H1 (cell line): ENCODE measurements at regions not wholly inside any gene's neighbourhood (a gene's known extent, or its start where the extent isn't known, plus 50 kb on each side); places are given as distances from the start of the nearest gene placed in this dataset.

Experiments
- CTCF ChIA-PET: fragments of 300-600 bp; sonication (Branson Sonifier 250); formaldehyde crosslinking; loops from one replicate; lab custom pipeline; 2021; ENCODE audit not compliant: partially characterized antibody; lab: Charles Lee
- POLR2A ChIA-PET: fragments of 300-600 bp; sonication (Branson Sonifier 250); formaldehyde crosslinking; loops from one replicate; lab custom pipeline; 2021; ENCODE audit warnings: inconsistent platforms; ENCODE audit not compliant: partially characterized antibody; lab: Charles Lee
- DNase-seq, 2 experiments: peaks; one replicate each; pipeline versions ENCODE4 v3.0.0 to v3.0.0-alpha.2; 2010 to 2022; ENCODE audit warnings: low spot score in 2 of 2, low read depth in 1 of 2, mixed read lengths in 1 of 2
- FAIRE-seq: peaks from 2 replicates; lab custom pipeline; 2011; peaks lifted over from hg19 to GRCh38; lab: Jason Lieb, UNC
- H2AFZ ChIP-seq: 2 replicates; pipeline ENCODE4 v1.8.1; 2012; ENCODE audit warnings: low read length, inconsistent platforms
- H2AK5ac ChIP-seq: 2 replicates; pipeline ENCODE4 v1.6.1; 2013; ENCODE audit warnings: low read depth, low read length
- H2BK120ac ChIP-seq: replicated peaks from 2 replicates; pipeline ENCODE3; 2013; ENCODE audit warnings: low read depth, low read length, inconsistent platforms
- H2BK12ac ChIP-seq: 2 replicates; pipeline ENCODE4 v1.6.1; 2013; ENCODE audit warnings: low read depth, low read length
- H2BK15ac ChIP-seq: 2 replicates; pipeline ENCODE4 v1.6.1; 2013; ENCODE audit warnings: low read length
- H2BK20ac ChIP-seq: 2 replicates; pipeline ENCODE4 v1.6.1; 2013; ENCODE audit warnings: low read length
- H2BK5ac ChIP-seq: 2 replicates; pipeline ENCODE4 v1.6.1; 2013; ENCODE audit warnings: low read depth, low read length
- H3K14ac ChIP-seq: 2 replicates; pipeline ENCODE4 v1.6.1; 2013; ENCODE audit warnings: inconsistent platforms; ENCODE audit not compliant: insufficient read length
- H3K18ac ChIP-seq: 2 replicates; pipeline ENCODE4 v1.6.1; 2013; ENCODE audit warnings: low read length; ENCODE audit errors: extremely low read depth
- H3K23ac ChIP-seq: 2 replicates; pipeline ENCODE4 v1.6.1; 2013; ENCODE audit warnings: inconsistent platforms; ENCODE audit not compliant: insufficient read length
- H3K23me2 ChIP-seq: 2 replicates; pipeline ENCODE4 v1.6.1; 2013; ENCODE audit warnings: low read depth, low read length
- H3K27ac ChIP-seq: 2 replicates; pipeline ENCODE4 v1.6.1; 2011; ENCODE audit warnings: low read depth, low read length, inconsistent platforms
- H3K27me3 ChIP-seq, 4 experiments: replicated peaks in 1 of 4; 1 replicate in 1 of 4; 2 replicates in 3 of 4; pipeline versions ENCODE4 v1.6.1 to v1.8.1; 2011 to 2013; ENCODE audit warnings: low read length in 3 of 4, mild to moderate bottlenecking in 3 of 4, inconsistent platforms in 2 of 4, mixed read lengths in 2 of 4, moderate library complexity in 1 of 4; ENCODE audit not compliant: control insufficient read depth in 3 of 4, insufficient read depth in 3 of 4; ENCODE audit errors: extremely low read depth in 1 of 4
- H3K36me3 ChIP-seq, 4 experiments: 2 replicates each; pipeline versions ENCODE4 v1.6.1 to v1.8.1; 2011 to 2013; ENCODE audit warnings: mild to moderate bottlenecking in 4 of 4, low read length in 3 of 4, moderate library complexity in 2 of 4, control low read depth in 1 of 4, inconsistent platforms in 1 of 4; ENCODE audit not compliant: insufficient read depth in 4 of 4, control insufficient read depth in 2 of 4
- H3K4ac ChIP-seq: replicated peaks from 2 replicates; pipeline ENCODE3; 2013; ENCODE audit warnings: low read length, low read depth, mixed read lengths, inconsistent platforms; ENCODE audit not compliant: insufficient read length
- H3K4me1 ChIP-seq, 4 experiments: replicated peaks in 1 of 4; 1 replicate in 1 of 4; 2 replicates in 3 of 4; pipeline versions ENCODE4 v1.6.1 to v1.8.1; 2011 to 2013; ENCODE audit warnings: low read length in 3 of 4, inconsistent platforms in 2 of 4, mixed read lengths in 1 of 4; ENCODE audit not compliant: insufficient read depth in 4 of 4, control insufficient read depth in 3 of 4
- H3K4me2 ChIP-seq, 2 experiments: 2 replicates each; pipeline versions ENCODE4 v1.6.1 to v1.8.1; 2011 to 2013; ENCODE audit warnings: low read depth in 2 of 2, low read length in 2 of 2, control low read depth in 1 of 2, inconsistent platforms in 1 of 2, mild to moderate bottlenecking in 1 of 2; ENCODE audit not compliant: insufficient read depth in 1 of 2
- H3K4me3 ChIP-seq, 4 experiments: fragments of 200-600, 300-600 bp in 1 of 4; sonication (generic), shearing (Covaris generic), sonication (Bioruptor Twin) in 1 of 4; 2 replicates each; pipeline versions ENCODE4 v1.5.1 to v1.8.1; 2011 to 2016; ENCODE audit warnings: low read length in 4 of 4, low read depth in 3 of 4, control low read depth in 2 of 4, inconsistent platforms in 2 of 4, mild to moderate bottlenecking in 2 of 4, mixed read lengths in 1 of 4, moderate library complexity in 1 of 4; ENCODE audit not compliant: insufficient read depth in 2 of 4; ENCODE audit errors: extremely low read depth in 1 of 4
- H3K56ac ChIP-seq: replicated peaks from 2 replicates; pipeline ENCODE3; 2013; ENCODE audit warnings: low read depth, mild to moderate bottlenecking, mixed read lengths, low read length, inconsistent platforms; ENCODE audit not compliant: insufficient read length
- H3K79me1 ChIP-seq: 2 replicates; pipeline ENCODE4 v1.6.1; 2013; ENCODE audit warnings: low read depth, low read length, control low read depth
- H3K79me2 ChIP-seq, 2 experiments: 2 replicates each; pipeline versions ENCODE4 v1.6.1 to v1.8.1; 2012 to 2013; ENCODE audit warnings: low read length in 2 of 2, mild to moderate bottlenecking in 2 of 2, inconsistent platforms in 1 of 2; ENCODE audit not compliant: insufficient read depth in 2 of 2, control insufficient read depth in 1 of 2
- H3K9ac ChIP-seq, 4 experiments: replicated peaks in 1 of 4; 1 replicate in 1 of 4; 2 replicates in 3 of 4; pipeline versions ENCODE4 v1.6.1 to v1.8.1; 2011 to 2013; ENCODE audit warnings: low read depth in 3 of 4, low read length in 3 of 4, control low read depth in 2 of 4, mild to moderate bottlenecking in 2 of 4, moderate library complexity in 2 of 4, inconsistent platforms in 1 of 4; ENCODE audit errors: extremely low read depth in 1 of 4
- H3K9me3 ChIP-seq, 2 experiments: 2 replicates each; pipeline versions ENCODE4 v1.6.1 to v1.8.1; 2012 to 2013; ENCODE audit warnings: mild to moderate bottlenecking in 2 of 2, moderate library complexity in 2 of 2, control low read depth in 1 of 2, inconsistent platforms in 1 of 2, low read depth in 1 of 2, low read length in 1 of 2, mixed read lengths in 1 of 2; ENCODE audit not compliant: insufficient read depth in 2 of 2
- H4K20me1 ChIP-seq, 2 experiments: replicated peaks in 1 of 2; 2 replicates each; pipeline versions ENCODE3 to v1.8.1; 2011 to 2013; ENCODE audit warnings: inconsistent platforms in 2 of 2, low read length in 2 of 2, mild to moderate bottlenecking in 1 of 2; ENCODE audit not compliant: insufficient read depth in 2 of 2, control insufficient read depth in 1 of 2
- H4K5ac ChIP-seq: 2 replicates; pipeline ENCODE4 v1.6.1; 2013; ENCODE audit warnings: low read length, low read depth, mixed read lengths, inconsistent platforms; ENCODE audit not compliant: insufficient read length
- H4K8ac ChIP-seq: 2 replicates; pipeline ENCODE4 v1.8.0; 2013; ENCODE audit warnings: mild to moderate bottlenecking, moderate library complexity, low read length, inconsistent platforms; ENCODE audit not compliant: insufficient read depth; ENCODE audit errors: extremely low read depth
- H4K91ac ChIP-seq: replicated peaks from 2 replicates; pipeline ENCODE3; 2013; ENCODE audit warnings: low read length, mixed read lengths, inconsistent platforms; ENCODE audit not compliant: insufficient read length
- CTBP2 ChIP-seq: IDR thresholded peaks from 2 replicates; pipeline ENCODE4 v1.7.0; 2011; ENCODE audit warnings: borderline replicate concordance, mild to moderate bottlenecking, moderate library complexity, mixed read lengths, low read length; ENCODE audit not compliant: insufficient read depth, insufficient read length
- GABPA ChIP-seq: IDR thresholded peaks from 2 replicates; pipeline ENCODE4 v1.6.1; 2011; ENCODE audit warnings: mild to moderate bottlenecking, low read length, moderate library complexity, borderline replicate concordance; ENCODE audit not compliant: insufficient read depth
- KDM4A ChIP-seq: IDR thresholded peaks from one replicate; pipeline ENCODE4 v1.7.1; 2012; ENCODE audit warnings: low read depth, mild to moderate bottlenecking, moderate library complexity, low read length, inconsistent platforms; ENCODE audit not compliant: severe bottlenecking
- TEAD4 ChIP-seq: IDR thresholded peaks from 2 replicates; pipeline ENCODE4 v1.6.1; 2012; ENCODE audit warnings: low read depth, low read length, inconsistent platforms, mixed read lengths
- WGBS, 2 experiments: shearing (Covaris generic) in 1 of 2; methylation state at CpG; one replicate each; pipeline versions ENCODE4 v1.1.6 to v1.1.7; 2013 to 2015; ENCODE audit warnings: low lambda C conversion rate in 2 of 2, mixed read lengths in 2 of 2, inconsistent platforms in 1 of 2, low coverage in 1 of 2, missing lambda C conversion rate in 1 of 2; ENCODE audit not compliant: insufficient replicate concordance in 2 of 2, insufficient coverage in 1 of 2, insufficient read length in 1 of 2; ENCODE audit errors: extremely low coverage in 1 of 2, missing lambda C conversion rate in 1 of 2; 5-methylcytosine and 5-hydroxymethylcytosine counted together

GRCh38 chr6:72535124-72535523 is 86.7 kb upstream of the KCNQ5 start:
- H3K56ac ChIP-seq: no peak overlapping the region
- FAIRE-seq: no peak
- H2BK15ac ChIP-seq: no peak overlapping the region
- CTCF ChIA-PET: interaction anchor here (0.7 to 3.9 kb wide), 3 partner anchors 12 to 54 kb away, joined by 3 to 33 read pairs (median 3); no protein-coding TSS in a partner anchor
- no peak overlapping the region for H4K91ac ChIP-seq
- no peaks in the 10 kb centered on the region for H3K9me3 ChIP-seq
- 75% methylated on average over 3 of the region's 3 CpGs; no CpG with 5 or more reads in 1 of the 2 experiments for WGBS, 2 experiments
- no peaks in the 10 kb centered on the region for H3K23me2 ChIP-seq
- no peak overlapping the region for H3K4me3 ChIP-seq
- H3K23ac ChIP-seq: no peak overlapping the region
- peaks cover 0 to 1% of the 10 kb centered on the region in 2 experiments for H4K20me1 ChIP-seq
- H3K4me1 ChIP-seq: no peaks in the 10 kb centered on the region
- H3K27me3 ChIP-seq: no peaks in the 10 kb centered on the region
- H3K79me2 ChIP-seq: no peaks in the 10 kb centered on the region
- no peak overlapping the region for H2AK5ac ChIP-seq
- H4K8ac ChIP-seq: no peak overlapping the region
- H3K9ac ChIP-seq: no peak overlapping the region
- H2AFZ ChIP-seq: no peak overlapping the region
- POLR2A ChIA-PET: no interaction called here
- no peak overlapping the region for H2BK120ac ChIP-seq
- H3K14ac ChIP-seq: no peak overlapping the region
- no peak overlapping the region for H3K18ac ChIP-seq
- no peaks in the 10 kb centered on the region for H3K79me1 ChIP-seq
- H3K4me2 ChIP-seq: no peak overlapping the region
- no peak overlapping the region for H3K27ac ChIP-seq
- H3K36me3 ChIP-seq: no peaks in the 10 kb centered on the region
- no peak overlapping the region for H3K4ac ChIP-seq
- no peak overlapping the region for H2BK20ac ChIP-seq
- no peak overlapping the region for H4K5ac ChIP-seq
- no peak overlapping the region for H2BK12ac ChIP-seq
- no peak overlapping the region for H2BK5ac ChIP-seq
- TF ChIP-seq CTBP2 (no peak), GABPA (no peak), TEAD4 (peak; percentile 78), KDM4A (no peak)
- DNase-seq: no peak
